T-helper 1 cell treated with Interleukin-12 subunit alpha and Interleukin-12 subunit beta and Interleukin-4 antibody, amounts not matched to agents 30 μg/mL and 1 μg/mL, for 36 hours (primary cell): ENCODE measurements at regions not wholly inside any gene's neighbourhood (a gene's known extent, or its start where the extent isn't known, plus 50 kb on each side); places are given as distances from the start of the nearest gene placed in this dataset.
"Not testable (repeated sequence)": the region's sequence is repeated elsewhere in the genome, so short reads cannot be mapped to it uniquely, and the experiment has no call there.

Source experiments
- H3K27ac Mint-ChIP-seq: one replicate; pipeline ENCODE4 v1.8.0; 2021; ENCODE audit warnings: mild to moderate bottlenecking, mixed read lengths
- H3K27me3 Mint-ChIP-seq: one replicate; pipeline ENCODE4 v1.8.0; 2021; ENCODE audit warnings: low read depth, mixed read lengths
- H3K36me3 Mint-ChIP-seq: one replicate; pipeline ENCODE4 v1.8.0; 2021; ENCODE audit warnings: low read depth, mixed read lengths
- H3K4me1 Mint-ChIP-seq: one replicate; pipeline ENCODE4 v1.8.0; 2021; ENCODE audit warnings: low read depth, mixed read lengths
- H3K4me3 Mint-ChIP-seq: one replicate; pipeline ENCODE4 v1.8.0; 2021; ENCODE audit warnings: mild to moderate bottlenecking, moderate library complexity, mixed read lengths
- H3K9me3 Mint-ChIP-seq: one replicate; pipeline ENCODE4 v1.8.0; 2021; ENCODE audit warnings: mixed read lengths

DNA sequence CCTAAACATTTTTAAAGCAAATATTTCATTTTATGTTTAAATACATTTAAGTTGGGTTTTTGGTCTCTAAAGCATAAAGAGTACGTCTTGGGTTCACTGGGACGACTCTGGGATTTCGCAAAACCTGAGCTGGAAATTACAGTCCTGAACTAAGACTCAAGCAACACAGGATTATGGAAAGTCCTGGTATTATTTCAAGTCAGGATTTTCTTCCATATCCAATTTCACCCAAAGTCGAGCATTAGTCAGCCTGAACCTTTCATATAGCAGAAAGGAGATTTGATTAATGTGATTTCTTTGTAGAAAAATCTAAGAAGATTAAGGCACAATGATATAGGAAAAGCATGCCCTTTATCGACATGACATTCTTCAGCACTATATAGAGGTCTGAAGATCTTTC lies 100.0 kb downstream of the MTERF1 start:
- Mint-ChIP-seq H3K4me3 (no peak overlapping the region), H3K4me1 (no peaks in the 10 kb centered on the region), H3K27ac (no peak overlapping the region), H3K27me3 (peaks cover 4% of the 10 kb centered on the region), H3K36me3 (no peaks in the 10 kb centered on the region), H3K9me3 (no peaks in the 10 kb centered on the region)

DNA sequence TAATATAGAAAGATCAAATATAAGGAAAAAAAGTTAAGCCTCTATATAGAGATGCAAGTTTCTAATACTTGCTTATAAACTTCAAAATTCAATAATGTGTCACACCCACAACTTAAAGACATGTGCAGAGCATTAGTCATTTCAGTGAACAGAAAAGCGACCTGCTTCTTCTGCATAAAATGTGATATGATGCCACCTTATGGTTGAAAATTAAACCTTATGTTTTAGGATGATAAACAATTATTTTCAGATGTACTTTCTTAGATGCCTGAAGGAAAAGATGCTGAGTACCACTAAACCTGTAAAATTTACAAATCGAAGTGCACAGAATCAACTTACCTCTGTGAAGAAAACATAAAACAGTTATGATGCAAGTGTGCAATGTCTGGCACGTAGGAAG lies 96.0 kb downstream of the MTERF1 start:
- Mint-ChIP-seq H3K9me3 (no peaks in the 10 kb centered on the region), H3K4me1 (no peaks in the 10 kb centered on the region), H3K27ac (no peak overlapping the region), H3K36me3 (no peaks in the 10 kb centered on the region), H3K4me3 (no peak overlapping the region), H3K27me3 (no peaks in the 10 kb centered on the region)

DNA sequence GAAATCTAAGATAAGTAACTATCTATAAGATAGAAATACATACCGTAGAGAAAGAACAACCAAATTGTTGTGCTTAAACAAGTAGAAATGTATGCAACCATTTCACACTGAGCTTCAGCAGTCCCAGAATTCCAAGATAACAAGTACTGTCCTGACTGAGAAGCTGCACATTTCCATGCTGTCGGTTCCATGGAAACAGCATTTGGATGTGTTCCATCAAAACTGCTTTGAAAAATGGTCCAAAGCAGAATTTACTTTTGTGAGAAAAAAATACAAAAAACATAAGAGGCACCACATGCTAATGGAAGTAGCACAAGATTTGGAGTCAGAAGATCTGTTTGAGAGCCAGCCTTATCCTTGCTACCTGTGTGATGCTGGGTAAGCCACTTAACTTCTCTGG lies 92.6 kb downstream of the MTERF1 start:
- Mint-ChIP-seq H3K4me1 (no peaks in the 10 kb centered on the region), H3K27me3 (no peaks in the 10 kb centered on the region), H3K27ac (no peak overlapping the region), H3K4me3 (no peak overlapping the region), H3K36me3 (no peaks in the 10 kb centered on the region), H3K9me3 (no peaks in the 10 kb centered on the region)

DNA sequence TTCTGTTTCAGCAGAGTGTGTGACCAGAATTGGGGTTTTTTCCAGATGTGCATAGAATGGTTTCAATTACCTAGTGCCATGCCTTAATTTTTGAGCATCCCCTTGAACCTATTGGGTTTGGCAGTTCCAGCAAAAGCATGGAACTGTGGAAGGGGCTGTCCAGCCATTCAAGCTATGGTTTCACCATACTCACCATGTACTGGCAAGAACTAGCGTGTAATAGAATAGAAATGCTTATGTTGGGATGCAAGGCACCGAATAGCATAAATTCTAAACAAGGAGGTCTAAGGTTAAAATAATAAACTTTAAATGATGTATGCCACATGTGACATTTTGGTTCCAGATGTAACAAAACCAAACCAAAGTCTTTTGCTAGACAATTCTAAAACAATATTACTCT lies 91.4 kb downstream of the MTERF1 start:
- Mint-ChIP-seq H3K4me3 (no peak overlapping the region), H3K36me3 (no peaks in the 10 kb centered on the region), H3K27me3 (no peaks in the 10 kb centered on the region), H3K27ac (no peak overlapping the region), H3K9me3 (no peaks in the 10 kb centered on the region), H3K4me1 (no peaks in the 10 kb centered on the region)

DNA sequence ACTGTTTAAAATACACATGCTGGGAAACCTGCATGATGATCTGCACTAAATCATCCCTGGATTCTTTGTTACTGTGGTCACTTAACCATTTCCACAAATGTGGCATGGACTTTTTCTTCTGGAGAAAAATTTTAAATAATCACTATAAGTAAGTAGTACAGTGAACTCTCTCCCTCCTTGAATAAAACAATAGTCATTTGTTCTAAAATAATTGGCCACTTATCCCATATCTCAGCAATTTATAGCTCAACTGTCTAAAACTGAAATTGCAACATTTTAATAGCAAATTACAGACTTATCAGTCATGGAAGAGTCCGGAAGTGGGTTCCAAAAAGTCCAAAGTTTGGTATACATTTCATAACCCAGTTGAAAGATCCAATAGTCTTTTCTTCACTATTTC lies 90.9 kb downstream of the MTERF1 start:
- Mint-ChIP-seq H3K27ac (no peak overlapping the region), H3K4me3 (no peak overlapping the region), H3K9me3 (no peaks in the 10 kb centered on the region), H3K4me1 (no peaks in the 10 kb centered on the region), H3K27me3 (no peaks in the 10 kb centered on the region), H3K36me3 (no peaks in the 10 kb centered on the region)

DNA sequence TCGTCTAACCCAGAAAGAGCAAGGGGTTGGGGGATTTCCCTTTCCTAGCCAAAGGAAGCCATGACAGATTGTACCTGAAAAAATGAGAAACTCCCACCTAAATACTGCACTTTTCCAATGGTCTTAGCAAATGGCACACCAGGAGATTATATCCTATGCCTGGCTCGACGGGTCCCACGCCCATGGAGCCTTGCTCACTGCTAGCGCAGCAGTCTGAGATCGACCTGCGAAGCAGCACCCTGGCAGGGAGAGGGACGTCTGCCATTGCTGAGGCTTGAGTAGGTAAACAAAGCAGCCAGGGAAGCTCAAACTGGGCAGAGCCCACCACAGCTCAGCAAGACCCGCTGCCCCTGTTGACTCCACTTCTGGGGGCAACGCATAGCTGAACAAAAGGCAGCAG lies 89.9 kb downstream of the MTERF1 start:
- not testable (repeated sequence) for H3K9me3 Mint-ChIP-seq, H3K27ac Mint-ChIP-seq, H3K36me3 Mint-ChIP-seq, H3K4me1 Mint-ChIP-seq, H3K27me3 Mint-ChIP-seq, H3K4me3 Mint-ChIP-seq

DNA sequence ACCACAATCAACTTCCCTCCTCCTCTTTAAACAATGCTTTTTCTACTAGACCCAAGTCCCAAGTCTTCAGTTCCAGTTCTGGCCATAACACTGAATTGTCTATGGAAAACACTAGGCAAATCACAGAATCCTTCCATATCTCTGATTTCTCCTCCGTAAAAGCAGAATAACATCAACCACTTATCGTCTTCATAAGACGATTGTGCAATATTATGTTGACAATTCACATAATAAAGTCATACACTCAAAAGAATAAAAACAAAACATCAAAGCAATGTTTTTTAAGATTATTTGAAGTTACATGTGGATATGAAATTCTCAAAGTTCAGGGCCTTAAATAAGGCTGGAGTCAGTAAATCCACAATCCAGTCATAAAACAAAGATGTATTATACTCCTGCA lies 84.4 kb downstream of the MTERF1 start:
- H3K9me3 Mint-ChIP-seq, result no peaks in the 10 kb centered on the region
- H3K4me3 Mint-ChIP-seq, result no peak overlapping the region
- no peak overlapping the region for H3K27ac Mint-ChIP-seq
- H3K27me3 Mint-ChIP-seq, result no peaks in the 10 kb centered on the region
- no peaks in the 10 kb centered on the region for H3K4me1 Mint-ChIP-seq
- H3K36me3 Mint-ChIP-seq, result no peaks in the 10 kb centered on the region

DNA sequence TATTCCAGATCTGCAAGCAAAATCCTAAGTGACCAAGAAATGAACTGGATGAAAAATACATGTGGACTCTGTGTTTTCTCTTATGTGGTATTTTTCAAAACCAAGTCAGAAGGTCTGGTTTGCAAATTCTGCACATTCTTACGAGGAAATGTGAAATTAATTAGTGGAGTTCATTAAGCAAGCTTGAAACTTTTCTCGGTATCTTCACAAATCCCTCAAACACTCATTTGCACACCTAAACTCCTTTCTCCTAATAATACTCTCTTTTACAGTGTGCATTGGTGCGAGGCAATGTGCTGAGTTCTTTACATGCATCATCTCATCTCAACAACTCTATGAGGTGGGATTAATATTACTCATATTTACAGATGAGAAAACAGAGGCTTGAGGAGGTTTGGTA lies 82.1 kb downstream of the MTERF1 start:
- H3K27ac Mint-ChIP-seq, result no peak overlapping the region
- no peak overlapping the region for H3K4me3 Mint-ChIP-seq
- H3K9me3 Mint-ChIP-seq, result no peaks in the 10 kb centered on the region

DNA sequence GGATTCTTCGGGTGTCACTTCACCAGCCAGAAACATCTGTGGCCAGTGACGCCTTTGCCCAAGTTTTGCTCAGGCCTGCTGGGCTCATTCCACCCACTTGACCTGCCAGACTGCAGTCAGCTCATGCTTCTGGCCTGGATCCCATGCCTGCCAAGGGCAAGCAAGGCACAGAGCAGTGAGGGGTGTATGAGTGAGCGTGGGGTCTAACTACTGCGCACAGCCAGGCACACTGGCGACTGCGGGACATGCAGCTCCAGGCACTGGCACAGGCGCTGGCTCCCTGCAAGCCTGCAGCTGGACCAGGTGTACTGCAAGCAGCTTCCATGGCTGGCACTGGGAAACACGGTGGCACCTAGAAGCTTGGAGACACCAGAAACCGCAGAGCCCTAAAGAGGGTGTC lies 80.1 kb downstream of the MTERF1 start:
- H3K36me3 Mint-ChIP-seq, result no peaks in the 10 kb centered on the region
- no peaks in the 10 kb centered on the region for H3K4me1 Mint-ChIP-seq
- H3K27ac Mint-ChIP-seq, result no peak overlapping the region

More for the DNA sequence above, 82.1 kb downstream of the MTERF1 start:
- Mint-ChIP-seq H3K4me1 (no peaks in the 10 kb centered on the region), H3K36me3 (no peaks in the 10 kb centered on the region), H3K27me3 (no peaks in the 10 kb centered on the region)

DNA sequence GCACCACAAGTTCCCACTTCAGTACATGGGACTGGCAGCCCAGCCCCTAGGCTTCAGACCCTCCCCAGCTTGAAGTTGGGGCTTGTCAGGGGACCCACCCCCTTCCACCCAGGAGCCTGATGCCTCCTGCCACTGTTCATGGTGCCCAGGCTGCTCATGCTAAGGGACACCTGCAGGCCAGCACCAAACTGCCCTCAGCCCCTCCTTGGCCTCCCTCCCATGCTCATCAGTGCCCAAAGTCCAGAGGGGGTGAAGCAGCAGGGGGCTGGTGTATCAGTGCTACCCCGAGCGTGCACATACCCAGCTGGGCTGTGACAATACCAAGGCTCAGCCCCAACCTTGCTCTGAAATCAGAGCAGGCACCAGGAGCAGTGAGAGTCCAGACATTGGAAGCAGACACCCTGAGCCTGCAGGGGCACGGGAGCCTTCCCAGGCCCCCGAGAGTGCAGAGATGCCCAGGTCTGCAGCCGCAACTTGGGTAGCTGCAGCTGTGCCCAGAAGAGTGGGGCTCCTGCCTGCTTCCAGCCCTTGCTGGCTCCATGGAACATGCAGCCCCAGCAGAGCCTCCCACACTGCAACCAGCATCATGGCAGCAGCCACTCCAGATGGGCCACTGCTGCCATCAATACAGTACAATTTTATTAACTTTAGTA lies 79.0 kb downstream of the MTERF1 start:
- H3K4me1 Mint-ChIP-seq, result no peaks in the 10 kb centered on the region
- H3K27me3 Mint-ChIP-seq, result no peaks in the 10 kb centered on the region
- no peaks in the 10 kb centered on the region for H3K36me3 Mint-ChIP-seq
- no peaks in the 10 kb centered on the region for H3K9me3 Mint-ChIP-seq
- H3K27ac Mint-ChIP-seq, result no peak overlapping the region
- H3K4me3 Mint-ChIP-seq, result no peak overlapping the region

More for the DNA sequence above, 80.1 kb downstream of the MTERF1 start:
- Mint-ChIP-seq H3K9me3 (no peaks in the 10 kb centered on the region), H3K27me3 (no peaks in the 10 kb centered on the region), H3K4me3 (no peak overlapping the region)

DNA sequence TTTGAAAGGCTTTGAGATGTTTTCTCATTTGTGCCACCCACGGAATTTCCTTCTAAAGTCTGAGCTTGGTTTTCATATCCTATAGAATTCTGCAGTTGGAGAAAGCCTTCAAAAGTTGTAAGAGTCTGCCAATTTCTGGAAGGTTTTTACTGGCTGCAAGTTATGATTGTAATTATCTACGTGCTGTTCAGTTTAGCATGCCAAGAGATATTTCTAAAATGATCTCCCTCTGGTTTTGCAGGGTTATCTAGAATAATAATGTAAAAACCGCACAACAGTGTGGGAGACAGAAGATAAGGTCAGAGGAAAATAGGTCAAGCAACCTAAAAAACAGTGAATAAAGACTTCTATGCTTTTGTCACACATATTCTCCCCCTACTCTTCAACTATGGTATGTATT lies 69.3 kb downstream of the MTERF1 start:
- Mint-ChIP-seq H3K4me1 (no peaks in the 10 kb centered on the region), H3K27me3 (no peaks in the 10 kb centered on the region), H3K9me3 (no peaks in the 10 kb centered on the region), H3K4me3 (no peak overlapping the region), H3K27ac (no peak overlapping the region), H3K36me3 (no peaks in the 10 kb centered on the region)

DNA sequence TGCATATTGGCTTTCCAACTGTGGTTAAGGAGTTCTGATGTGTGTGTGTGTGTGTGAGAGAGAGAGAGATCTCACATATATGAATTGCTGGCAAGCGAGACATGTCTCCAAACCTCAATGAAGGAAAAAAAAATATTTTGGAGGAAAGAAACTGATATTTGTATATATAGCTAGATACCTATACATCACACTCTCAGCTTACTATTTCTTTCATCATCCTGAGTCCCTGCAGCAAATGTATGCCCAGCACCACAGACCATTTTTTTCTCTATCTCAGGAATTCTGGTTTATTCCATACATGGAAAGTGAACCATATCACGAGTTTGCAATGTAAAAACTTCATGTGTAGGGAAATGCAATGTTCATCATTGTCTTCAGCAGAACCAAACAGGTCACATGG lies 68.9 kb downstream of the MTERF1 start:
- H3K4me1 Mint-ChIP-seq, result no peaks in the 10 kb centered on the region
- no peaks in the 10 kb centered on the region for H3K9me3 Mint-ChIP-seq

DNA sequence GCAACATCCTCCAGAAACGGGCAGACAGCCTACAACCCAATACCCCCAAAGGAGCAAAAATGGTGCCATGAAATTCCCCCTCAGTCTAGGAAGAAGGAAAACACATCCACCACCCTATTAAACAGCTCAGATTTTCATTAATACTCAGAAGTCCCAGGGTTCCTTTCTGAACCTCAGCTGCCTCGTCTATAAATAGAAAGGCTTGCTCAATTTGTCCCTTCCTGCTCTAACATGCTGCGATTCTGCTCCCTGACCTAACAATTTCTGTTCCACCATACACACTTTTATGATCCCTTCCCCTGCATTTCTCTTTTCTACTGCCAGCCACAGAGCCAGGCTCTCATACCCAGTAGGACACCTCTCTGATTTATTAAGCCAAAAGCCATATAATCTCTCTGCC lies 68.1 kb downstream of the MTERF1 start:
- no peaks in the 10 kb centered on the region for H3K36me3 Mint-ChIP-seq
- H3K4me1 Mint-ChIP-seq, result no peaks in the 10 kb centered on the region
- H3K9me3 Mint-ChIP-seq, result no peaks in the 10 kb centered on the region
- no peak overlapping the region for H3K27ac Mint-ChIP-seq
- no peak overlapping the region for H3K4me3 Mint-ChIP-seq
- no peaks in the 10 kb centered on the region for H3K27me3 Mint-ChIP-seq

More for the DNA sequence above, 68.9 kb downstream of the MTERF1 start:
- Mint-ChIP-seq H3K4me3 (no peak overlapping the region), H3K36me3 (no peaks in the 10 kb centered on the region), H3K27ac (no peak overlapping the region), H3K27me3 (no peaks in the 10 kb centered on the region)

DNA sequence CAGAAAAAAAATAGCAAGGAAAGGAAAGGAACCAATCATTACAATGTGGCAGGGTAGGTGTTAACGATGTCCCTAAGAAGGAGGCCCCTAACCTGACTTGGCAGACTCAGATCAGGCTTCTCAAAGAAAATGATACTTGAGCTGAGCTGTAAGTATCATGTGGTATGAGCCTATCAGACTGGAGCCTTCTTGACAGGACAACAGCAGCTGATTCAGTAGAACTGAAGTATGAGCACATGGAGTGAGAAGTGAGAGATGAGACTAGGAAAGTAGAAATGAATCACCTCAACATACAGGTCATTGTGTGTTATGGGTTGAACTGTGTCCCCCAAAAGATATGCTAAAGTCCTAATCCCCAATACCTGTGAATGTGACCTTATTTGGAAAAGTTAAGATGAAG lies 66.3 kb downstream of the MTERF1 start:
- no peaks in the 10 kb centered on the region for H3K27me3 Mint-ChIP-seq
- H3K27ac Mint-ChIP-seq, result no peak overlapping the region
- no peaks in the 10 kb centered on the region for H3K36me3 Mint-ChIP-seq
- no peaks in the 10 kb centered on the region for H3K4me1 Mint-ChIP-seq
- H3K9me3 Mint-ChIP-seq, result no peaks in the 10 kb centered on the region
- no peak overlapping the region for H3K4me3 Mint-ChIP-seq
